ENCODE measurements at regions not wholly inside any gene's neighbourhood (a gene's known extent, or its start where the extent isn't known, plus 50 kb on each side); places are given as distances from the start of the nearest gene placed in this dataset.

- no peak overlapping the region for H3K27ac ChIP-seq
Measured at GRCh38 chr9:83154821-83155220, 91.9 kb upstream of the RASEF start.

GRCh38 chr9:83154087-83154736 lies 91.3 kb upstream of the RASEF start:
- H3K27me3 ChIP-seq = no peaks in the 10 kb centered on the region
- no peak for DNase-seq (ENCODE audit: low spot score)
- no peaks in the 10 kb centered on the region for H3K36me3 ChIP-seq
- TF ChIP-seq CTCF (IDR thresholded peaks at IDR 0.05) = no peak
- no peaks in the 10 kb centered on the region for H3K9me3 ChIP-seq
- no peak overlapping the region for H3K27ac ChIP-seq
- no peak overlapping the region for H3K4me3 ChIP-seq
- no peaks in the 10 kb centered on the region for H3K4me1 ChIP-seq

More at GRCh38 chr9:83154821-83155220, 91.9 kb upstream of the RASEF start:
- no peaks in the 10 kb centered on the region for H3K27me3 ChIP-seq
- DNase-seq (ENCODE audit: low spot score) = no peak
- no peak overlapping the region for H3K4me3 ChIP-seq
- no peaks in the 10 kb centered on the region for H3K36me3 ChIP-seq
- no peaks in the 10 kb centered on the region for H3K4me1 ChIP-seq
- no peaks in the 10 kb centered on the region for H3K9me3 ChIP-seq
- TF ChIP-seq CTCF (IDR thresholded peaks at IDR 0.05) = no peak

- TF ChIP-seq CTCF (IDR thresholded peaks at IDR 0.05) = no peak
- Histone ChIP-seq H3K9me3 (no peaks in the 10 kb centered on the region), H3K27ac (no peak overlapping the region), H3K4me1 (no peaks in the 10 kb centered on the region), H3K4me3 (no peak overlapping the region), H3K27me3 (no peaks in the 10 kb centered on the region), H3K36me3 (no peaks in the 10 kb centered on the region)
- DNase-seq (ENCODE audit: low spot score) = no peak
Measured at GRCh38 chr9:83153030-83153429, 90.1 kb upstream of the RASEF start.

GRCh38 chr9:83151627-83152137 lies 88.7 kb upstream of the RASEF start:
- Histone ChIP-seq H3K27me3 (no peaks in the 10 kb centered on the region), H3K36me3 (no peaks in the 10 kb centered on the region), H3K9me3 (peaks cover 0 to 6% of the 10 kb centered on the region in 2 donors), H3K27ac (no peak overlapping the region), H3K4me1 (no peaks in the 10 kb centered on the region), H3K4me3 (no peak overlapping the region)
- no peak for TF ChIP-seq CTCF (IDR thresholded peaks at IDR 0.05)
- DNase-seq (ENCODE audit: low spot score) = no peak

GRCh38 chr9:83147315-83148149 lies 84.6 kb upstream of the RASEF start:
- Histone ChIP-seq H3K4me3 (no peak overlapping the region), H3K36me3 (no peaks in the 10 kb centered on the region), H3K4me1 (no peaks in the 10 kb centered on the region), H3K27ac (no peak overlapping the region), H3K9me3 (peaks cover 0 to 6% of the 10 kb centered on the region in 2 donors), H3K27me3 (no peaks in the 10 kb centered on the region)
- TF ChIP-seq CTCF (IDR thresholded peaks at IDR 0.05) = no peak
- DNase-seq (ENCODE audit: low spot score) = no peak

Measured in right atrium auricular region (tissue), 2 donors.